CD8-positive, alpha-beta memory T cell (primary cell): ENCODE measurements at regions not wholly inside any gene's neighbourhood (a gene's known extent, or its start where the extent isn't known, plus 50 kb on each side); places are given as distances from the start of the nearest gene placed in this dataset.
"Not testable (repeated sequence)": the region's sequence is repeated elsewhere in the genome, so short reads cannot be mapped to it uniquely, and the experiment has no call there.

ENCODE experiments used
- CTCF ChIA-PET: fragments of 350-600 bp; sonication (Branson Sonifier 250); formaldehyde crosslinking; loops from one replicate; lab custom pipeline; 2021; ENCODE audit warnings: antibody characterized with exemption; lab: Charles Lee
- POLR2A ChIA-PET: fragments of 350-600 bp; sonication (Branson Sonifier 250); formaldehyde crosslinking; loops from one replicate; lab custom pipeline; 2021; ENCODE audit warnings: antibody characterized with exemption; lab: Charles Lee
- DNase-seq, 5 donors: peaks; one replicate each; pipeline versions ENCODE4 v3.0.0 to v3.0.0-alpha.2; 2020 to 2022; ENCODE audit warnings: mixed read lengths in 1 of 5
- H3K27ac ChIP-seq: one replicate; pipeline ENCODE4 v1.7.0; 2013; ENCODE audit warnings: low read depth, mild to moderate bottlenecking, low read length, moderate library complexity
- H3K27me3 ChIP-seq: 2 replicates; pipeline ENCODE4 v1.7.0; 2013; ENCODE audit warnings: low read length, mild to moderate bottlenecking; ENCODE audit not compliant: insufficient read depth, poor library complexity, severe bottlenecking
- H3K36me3 ChIP-seq: 2 replicates; pipeline ENCODE4 v1.7.0; 2013; ENCODE audit warnings: mild to moderate bottlenecking, low read length, moderate library complexity; ENCODE audit not compliant: insufficient read depth
- H3K4me1 ChIP-seq: 2 replicates; pipeline ENCODE4 v1.7.0; 2013; ENCODE audit warnings: mild to moderate bottlenecking, low read length, moderate library complexity; ENCODE audit not compliant: insufficient read depth
- H3K4me3 ChIP-seq: 2 replicates; pipeline ENCODE4 v1.7.0; 2013; ENCODE audit warnings: mild to moderate bottlenecking, low read length
- H3K9me3 ChIP-seq: 2 replicates; pipeline ENCODE4 v1.7.0; 2013; ENCODE audit warnings: mild to moderate bottlenecking, low read length
- H3K27ac Mint-ChIP-seq, 8 donors: one replicate each; pipeline ENCODE4 v1.8.0; 2020 to 2021; ENCODE audit warnings: mixed read lengths in 8 of 8, mild to moderate bottlenecking in 6 of 8, inconsistent platforms in 3 of 8, moderate library complexity in 3 of 8
- H3K27me3 Mint-ChIP-seq, 2 donors: one replicate each; pipeline ENCODE4 v1.8.0; 2020 to 2021; ENCODE audit warnings: mixed read lengths in 2 of 2, mild to moderate bottlenecking in 1 of 2, moderate library complexity in 1 of 2
- H3K36me3 Mint-ChIP-seq, 3 donors: one replicate each; pipeline ENCODE4 v1.8.0; 2020 to 2021; ENCODE audit warnings: mixed read lengths in 3 of 3, inconsistent platforms in 1 of 3, mild to moderate bottlenecking in 1 of 3
- H3K4me1 Mint-ChIP-seq, 3 donors: one replicate each; pipeline ENCODE4 v1.8.0; 2020 to 2021; ENCODE audit warnings: mixed read lengths in 3 of 3, inconsistent platforms in 1 of 3, mild to moderate bottlenecking in 1 of 3
- H3K4me3 Mint-ChIP-seq, 7 donors: one replicate each; pipeline ENCODE4 v1.8.0; 2020 to 2021; ENCODE audit warnings: mixed read lengths in 7 of 7, mild to moderate bottlenecking in 6 of 7, moderate library complexity in 4 of 7, inconsistent platforms in 2 of 7
- H3K9me3 Mint-ChIP-seq, 5 donors: one replicate each; pipeline ENCODE4 v1.8.0; 2020 to 2022; ENCODE audit warnings: mixed read lengths in 5 of 5, mild to moderate bottlenecking in 3 of 5, moderate library complexity in 2 of 5, inconsistent platforms in 1 of 5

- Mint-ChIP-seq H3K9me3 (no peaks in the 10 kb centered on the region), H3K27me3 (peaks cover 0 to 4% of the 10 kb centered on the region in 2 donors), H3K27ac (no peak overlapping the region), H3K4me1 (no peaks in the 10 kb centered on the region), H3K36me3 (no peaks in the 10 kb centered on the region), H3K4me3 (no peak overlapping the region)
- H3K27ac ChIP-seq, result no peak overlapping the region
- no peaks in the 10 kb centered on the region for H3K36me3 ChIP-seq
- DNase-seq, result no peak
- H3K27me3 ChIP-seq, result no peaks in the 10 kb centered on the region
- no peak overlapping the region for H3K4me3 ChIP-seq
- no peaks in the 10 kb centered on the region for H3K4me1 ChIP-seq
- H3K9me3 ChIP-seq, result no peaks in the 10 kb centered on the region
- ChIA-PET POLR2A (no interaction called here), CTCF (no interaction called here)
Observed at GRCh38 chr2:105486762-105487141, 87.9 kb upstream of the FHL2 start.

GRCh38 chr2:105478670-105479069 is 79.8 kb upstream of the FHL2 start:
- Mint-ChIP-seq H3K9me3 (no peaks in the 10 kb centered on the region), H3K27ac (peak overlapping the region in 1 of 8 donors; percentile 12), H3K36me3 (no peaks in the 10 kb centered on the region), H3K4me1 (no peaks in the 10 kb centered on the region), H3K27me3 (peaks cover 3 to 35% of the 10 kb centered on the region in 2 donors), H3K4me3 (no peak overlapping the region)
- DNase-seq, result no peak
- Histone ChIP-seq H3K27ac (no peak overlapping the region), H3K4me3 (no peak overlapping the region), H3K4me1 (no peaks in the 10 kb centered on the region), H3K27me3 (no peaks in the 10 kb centered on the region), H3K36me3 (no peaks in the 10 kb centered on the region), H3K9me3 (no peaks in the 10 kb centered on the region)
- ChIA-PET CTCF (no interaction called here), POLR2A (no interaction called here)

GRCh38 chr2:105477050-105477620 is 78.3 kb upstream of the FHL2 start:
- H3K4me3 Mint-ChIP-seq, H3K9me3 ChIP-seq, H3K9me3 Mint-ChIP-seq, H3K27me3 ChIP-seq, H3K4me1 ChIP-seq, DNase-seq, H3K36me3 ChIP-seq, H3K27ac ChIP-seq, H3K36me3 Mint-ChIP-seq, H3K27ac Mint-ChIP-seq, POLR2A ChIA-PET, CTCF ChIA-PET, H3K4me3 ChIP-seq, H3K4me1 Mint-ChIP-seq: not testable (repeated sequence)
- H3K27me3 Mint-ChIP-seq, result peaks cover 3 to 40% of the 10 kb centered on the region in 2 donors

- ChIA-PET CTCF (no interaction called here), POLR2A (no interaction called here)
- Mint-ChIP-seq H3K4me3 (no peak overlapping the region), H3K27ac (no peak overlapping the region), H3K9me3 (no peaks in the 10 kb centered on the region), H3K4me1 (peaks cover 0 to 4% (median 4%) of the 10 kb centered on the region in 3 donors), H3K36me3 (no peaks in the 10 kb centered on the region), H3K27me3 (peaks cover 5 to 27% of the 10 kb centered on the region in 2 donors)
- no peaks in the 10 kb centered on the region for H3K36me3 ChIP-seq
- H3K27me3 ChIP-seq, result no peaks in the 10 kb centered on the region
- no peak for DNase-seq
- H3K27ac ChIP-seq, result no peak overlapping the region
- H3K9me3 ChIP-seq, result no peaks in the 10 kb centered on the region
- H3K4me1 ChIP-seq, result peaks cover 10% of the 10 kb centered on the region
- no peak overlapping the region for H3K4me3 ChIP-seq
Observed at GRCh38 chr2:105473011-105473410, 74.2 kb upstream of the FHL2 start.

GRCh38 chr2:105470979-105471378 is 72.1 kb upstream of the FHL2 start:
- Histone ChIP-seq H3K9me3 (no peaks in the 10 kb centered on the region), H3K27me3 (no peaks in the 10 kb centered on the region), H3K27ac (no peak overlapping the region), H3K4me1 (peaks cover 11% of the 10 kb centered on the region), H3K36me3 (no peaks in the 10 kb centered on the region), H3K4me3 (no peak overlapping the region)
- H3K9me3 Mint-ChIP-seq, result no peaks in the 10 kb centered on the region
- H3K27ac Mint-ChIP-seq, result no peak overlapping the region
- peak overlapping the region in 1 of 7 donors; percentile 41 for H3K4me3 Mint-ChIP-seq
- CTCF ChIA-PET, result no interaction called here
- H3K27me3 Mint-ChIP-seq, result peaks cover 9 to 28% of the 10 kb centered on the region in 2 donors
- POLR2A ChIA-PET, result no interaction called here
- no peak for DNase-seq
- H3K4me1 Mint-ChIP-seq, result peaks cover 4 to 12% (median 8%) of the 10 kb centered on the region in 3 donors
- no peaks in the 10 kb centered on the region for H3K36me3 Mint-ChIP-seq

GRCh38 chr2:105469781-105470180 is 70.9 kb upstream of the FHL2 start:
- H3K9me3 Mint-ChIP-seq, result no peaks in the 10 kb centered on the region

GRCh38 chr2:105468582-105469042 is 69.8 kb upstream of the FHL2 start:
- H3K36me3 Mint-ChIP-seq, result no peaks in the 10 kb centered on the region
- H3K4me3 Mint-ChIP-seq, result peak overlapping the region in 1 of 7 donors; percentile 32
- H3K4me3 ChIP-seq, result peak overlapping the region; percentile 17
- H3K27ac Mint-ChIP-seq, result no peak overlapping the region
- POLR2A ChIA-PET, result no interaction called here
- peaks cover 11% of the 10 kb centered on the region for H3K4me1 ChIP-seq
- DNase-seq, result no peak
- H3K36me3 ChIP-seq, result no peaks in the 10 kb centered on the region
- CTCF ChIA-PET, result no interaction called here
- peaks cover 13 to 32% of the 10 kb centered on the region in 2 donors for H3K27me3 Mint-ChIP-seq
- no peaks in the 10 kb centered on the region for H3K27me3 ChIP-seq
- peak overlapping the region; percentile 53 for H3K27ac ChIP-seq
- H3K4me1 Mint-ChIP-seq, result peaks cover 4 to 12% (median 8%) of the 10 kb centered on the region in 3 donors
- H3K9me3 ChIP-seq, result no peaks in the 10 kb centered on the region
- no peaks in the 10 kb centered on the region for H3K9me3 Mint-ChIP-seq

More at GRCh38 chr2:105469781-105470180, 70.9 kb upstream of the FHL2 start:
- H3K4me1 ChIP-seq, result peaks cover 11% of the 10 kb centered on the region
- CTCF ChIA-PET, result no interaction called here
- no peaks in the 10 kb centered on the region for H3K36me3 Mint-ChIP-seq
- POLR2A ChIA-PET, result no interaction called here
- H3K4me3 ChIP-seq, result no peak overlapping the region
- no peak overlapping the region for H3K4me3 Mint-ChIP-seq
- no peaks in the 10 kb centered on the region for H3K9me3 ChIP-seq
- H3K27ac ChIP-seq, result no peak overlapping the region
- DNase-seq, result no peak
- no peaks in the 10 kb centered on the region for H3K36me3 ChIP-seq
- peaks cover 13 to 32% of the 10 kb centered on the region in 2 donors for H3K27me3 Mint-ChIP-seq
- H3K4me1 Mint-ChIP-seq, result peaks cover 4 to 12% (median 8%) of the 10 kb centered on the region in 3 donors
- no peaks in the 10 kb centered on the region for H3K27me3 ChIP-seq
- no peak overlapping the region for H3K27ac Mint-ChIP-seq

- POLR2A ChIA-PET, result no interaction called here
- no peaks in the 10 kb centered on the region for H3K9me3 Mint-ChIP-seq
Observed at GRCh38 chr2:105464325-105464724, 65.5 kb upstream of the FHL2 start.

More at GRCh38 chr2:105464325-105464724, 65.5 kb upstream of the FHL2 start:
- CTCF ChIA-PET, result no interaction called here
- peaks cover 13 to 27% of the 10 kb centered on the region in 2 donors for H3K27me3 Mint-ChIP-seq
- H3K4me3 ChIP-seq, result no peak overlapping the region
- no peaks in the 10 kb centered on the region for H3K27me3 ChIP-seq
- peaks cover 4 to 12% (median 8%) of the 10 kb centered on the region in 3 donors for H3K4me1 Mint-ChIP-seq
- no peak overlapping the region for H3K4me3 Mint-ChIP-seq
- DNase-seq, result no peak
- H3K27ac ChIP-seq, result no peak overlapping the region
- no peaks in the 10 kb centered on the region for H3K36me3 Mint-ChIP-seq
- peak overlapping the region in 1 of 8 donors; percentile 19 for H3K27ac Mint-ChIP-seq
- H3K36me3 ChIP-seq, result no peaks in the 10 kb centered on the region
- H3K4me1 ChIP-seq, result peaks cover 11% of the 10 kb centered on the region
- no peaks in the 10 kb centered on the region for H3K9me3 ChIP-seq
